HL-60 (cell line): ENCODE measurements at regions not wholly inside any gene's neighbourhood (a gene's known extent, or its start where the extent isn't known, plus 50 kb on each side); places are given as distances from the start of the nearest gene placed in this dataset.

ENCODE experiments used
- DNase-seq, 2 experiments: peaks; one replicate each; pipeline ENCODE4 v3.0.0-alpha.2; 2010 to 2020; ENCODE audit warnings: low read depth in 1 of 2, low spot score in 1 of 2
- H3K27ac ChIP-seq: fragments of 250-450 bp; sonication (Bioruptor Pico); replicated peaks from 2 replicates; pipeline ENCODE4 v1.5.1; 2020; ENCODE audit warnings: mild to moderate bottlenecking, moderate library complexity
- H3K27me3 ChIP-seq: fragments of 250-450 bp; sonication (Bioruptor Pico); 2 replicates; pipeline ENCODE4 v1.5.1; 2021; ENCODE audit warnings: mild to moderate bottlenecking, moderate library complexity; ENCODE audit not compliant: insufficient read depth, poor library complexity, severe bottlenecking
- H3K4me3 ChIP-seq: replicated peaks from 2 replicates; pipeline ENCODE4 v1.5.1; 2011; ENCODE audit warnings: mild to moderate bottlenecking, control low read depth, low read length; ENCODE audit not compliant: insufficient read depth
- CTCF ChIP-seq: IDR thresholded peaks from one replicate; pipeline ENCODE4 v1.5.1; 2011; ENCODE audit warnings: low read length, control low read depth, inconsistent platforms; ENCODE audit not compliant: insufficient read depth
- GABPA ChIP-seq: IDR thresholded peaks from 2 replicates; pipeline ENCODE4 v1.6.1; 2012; ENCODE audit warnings: low read depth
- POLR2AphosphoS5 ChIP-seq: IDR thresholded peaks from 2 replicates; pipeline ENCODE4 v1.6.1; 2012; ENCODE audit warnings: low read depth
- SPI1 ChIP-seq: IDR thresholded peaks from 2 replicates; pipeline ENCODE4 v1.6.1; 2012; ENCODE audit warnings: low read depth, mild to moderate bottlenecking, borderline replicate concordance
- TF ChIP-seq, protein P1 (sequence below): IDR thresholded peaks from 2 replicates; pipeline ENCODE4 v1.6.1; 2012; ENCODE audit warnings: low read depth; ENCODE audit not compliant: insufficient replicate concordance

- DNase-seq, result no peak
- no peak overlapping the region for H3K4me3 ChIP-seq
- no peaks in the 10 kb centered on the region for H3K27me3 ChIP-seq
- no peak for TF ChIP-seq SPI1
- TF ChIP-seq, protein P1, sequence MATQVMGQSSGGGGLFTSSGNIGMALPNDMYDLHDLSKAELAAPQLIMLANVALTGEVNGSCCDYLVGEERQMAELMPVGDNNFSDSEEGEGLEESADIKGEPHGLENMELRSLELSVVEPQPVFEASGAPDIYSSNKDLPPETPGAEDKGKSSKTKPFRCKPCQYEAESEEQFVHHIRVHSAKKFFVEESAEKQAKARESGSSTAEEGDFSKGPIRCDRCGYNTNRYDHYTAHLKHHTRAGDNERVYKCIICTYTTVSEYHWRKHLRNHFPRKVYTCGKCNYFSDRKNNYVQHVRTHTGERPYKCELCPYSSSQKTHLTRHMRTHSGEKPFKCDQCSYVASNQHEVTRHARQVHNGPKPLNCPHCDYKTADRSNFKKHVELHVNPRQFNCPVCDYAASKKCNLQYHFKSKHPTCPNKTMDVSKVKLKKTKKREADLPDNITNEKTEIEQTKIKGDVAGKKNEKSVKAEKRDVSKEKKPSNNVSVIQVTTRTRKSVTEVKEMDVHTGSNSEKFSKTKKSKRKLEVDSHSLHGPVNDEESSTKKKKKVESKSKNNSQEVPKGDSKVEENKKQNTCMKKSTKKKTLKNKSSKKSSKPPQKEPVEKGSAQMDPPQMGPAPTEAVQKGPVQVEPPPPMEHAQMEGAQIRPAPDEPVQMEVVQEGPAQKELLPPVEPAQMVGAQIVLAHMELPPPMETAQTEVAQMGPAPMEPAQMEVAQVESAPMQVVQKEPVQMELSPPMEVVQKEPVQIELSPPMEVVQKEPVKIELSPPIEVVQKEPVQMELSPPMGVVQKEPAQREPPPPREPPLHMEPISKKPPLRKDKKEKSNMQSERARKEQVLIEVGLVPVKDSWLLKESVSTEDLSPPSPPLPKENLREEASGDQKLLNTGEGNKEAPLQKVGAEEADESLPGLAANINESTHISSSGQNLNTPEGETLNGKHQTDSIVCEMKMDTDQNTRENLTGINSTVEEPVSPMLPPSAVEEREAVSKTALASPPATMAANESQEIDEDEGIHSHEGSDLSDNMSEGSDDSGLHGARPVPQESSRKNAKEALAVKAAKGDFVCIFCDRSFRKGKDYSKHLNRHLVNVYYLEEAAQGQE, result no peak
- TF ChIP-seq POLR2AphosphoS5, result no peak
- no peak for TF ChIP-seq GABPA
- H3K27ac ChIP-seq, result no peak overlapping the region
Observed at GRCh38 chr12:115521771-115522409, 755.6 kb downstream of the MED13L start.

- no peak for DNase-seq
- TF ChIP-seq CTCF (no peak), GABPA (no peak), POLR2AphosphoS5 (no peak), SPI1 (no peak)
- TF ChIP-seq, protein P1, result no peak
- H3K4me3 ChIP-seq, result no peak overlapping the region
- no peak overlapping the region for H3K27ac ChIP-seq
- H3K27me3 ChIP-seq, result no peaks in the 10 kb centered on the region
Observed at GRCh38 chr12:115519887-115520286, 757.6 kb downstream of the MED13L start.

- Histone ChIP-seq H3K27ac (no peak overlapping the region), H3K4me3 (no peak overlapping the region), H3K27me3 (no peaks in the 10 kb centered on the region)
- TF ChIP-seq POLR2AphosphoS5, result no peak
- DNase-seq, result no peak
Observed at GRCh38 chr12:115519359-115519758, 758.1 kb downstream of the MED13L start.

DNA sequence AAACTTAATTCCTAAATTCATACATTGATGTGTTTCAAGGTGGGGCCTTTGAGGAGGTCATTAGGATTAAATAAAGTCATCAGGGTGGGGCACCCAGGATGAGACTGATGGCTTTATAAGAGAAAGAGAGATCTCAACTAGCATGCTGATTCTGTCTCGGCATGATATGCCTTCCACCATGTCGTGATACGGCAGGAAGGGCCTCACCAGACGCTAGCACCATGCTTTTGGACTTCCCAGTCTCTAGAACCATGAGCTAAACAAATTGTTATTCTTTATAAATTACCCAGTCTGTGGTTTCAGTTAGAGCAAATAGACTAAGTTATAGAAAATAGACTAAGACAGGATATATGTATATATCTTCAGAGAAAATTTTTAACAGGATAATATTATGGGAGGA lies 759.6 kb downstream of the MED13L start:
- no peak for TF ChIP-seq CTCF
- TF ChIP-seq SPI1, result no peak
- TF ChIP-seq, protein P1, result no peak
- TF ChIP-seq GABPA, result no peak
- TF ChIP-seq POLR2AphosphoS5, result no peak

More for the DNA sequence above, 759.6 kb downstream of the MED13L start:
- Histone ChIP-seq H3K27me3 (no peaks in the 10 kb centered on the region), H3K27ac (no peak overlapping the region), H3K4me3 (no peak overlapping the region)
- no peak for DNase-seq
